T-helper 2 cell (primary cell): ENCODE measurements at regions not wholly inside any gene's neighbourhood (a gene's known extent, or its start where the extent isn't known, plus 50 kb on each side); places are given as distances from the start of the nearest gene placed in this dataset.

Experiments
- DNase-seq, 5 experiments: peaks; one replicate each; pipeline versions ENCODE4 v3.0.0 to v3.0.0-alpha.2; 2012 to 2022

- DNase-seq: no peak
Measured at GRCh38 chr2:52831216-52831615, 936.4 kb upstream of the CHAC2 start.

GRCh38 chr2:52828112-52828511 is 939.5 kb upstream of the CHAC2 start:
- no peak for DNase-seq

- peak in 1 of 5 experiments; percentile 6 for DNase-seq
Measured at GRCh38 chr2:52821631-52822030, 946.0 kb upstream of the CHAC2 start.

- no peak for DNase-seq
Measured at GRCh38 chr2:52818958-52819357, 948.6 kb upstream of the CHAC2 start.

- peak in 1 of 5 experiments; percentile 9 for DNase-seq
Measured at GRCh38 chr2:52810460-52810859, 957.1 kb upstream of the CHAC2 start.

GRCh38 chr2:52805901-52806410 is 961.6 kb upstream of the CHAC2 start:
- DNase-seq: peak in 1 of 5 experiments; percentile 7

- DNase-seq: no peak
Measured at GRCh38 chr2:52794581-52794980, 973.0 kb upstream of the CHAC2 start.

- DNase-seq: no peak
Measured at GRCh38 chr2:52779446-52779845, 988.2 kb upstream of the CHAC2 start.

GRCh38 chr2:52776571-52776970 is 991.0 kb upstream of the CHAC2 start:
- DNase-seq: no peak

- no peak for DNase-seq
Measured at GRCh38 chr2:52775674-52776073, 991.9 kb upstream of the CHAC2 start.

- DNase-seq: no peak
Measured at GRCh38 chr2:52765735-52766134, 1001.9 kb upstream of the CHAC2 start.

GRCh38 chr2:52749764-52750163 is 1017.8 kb upstream of the CHAC2 start:
- DNase-seq: no peak

GRCh38 chr2:52745144-52745543 is 1022.5 kb upstream of the CHAC2 start:
- no peak for DNase-seq

GRCh38 chr2:52732849-52733395 is 1034.7 kb upstream of the CHAC2 start:
- DNase-seq: no peak

GRCh38 chr2:52724585-52724984 is 1043.0 kb upstream of the CHAC2 start:
- no peak for DNase-seq

- no peak for DNase-seq
Measured at GRCh38 chr2:52717836-52718235, 1049.8 kb upstream of the CHAC2 start.

GRCh38 chr2:52710810-52711618 is 1056.6 kb upstream of the CHAC2 start:
- DNase-seq: no peak

GRCh38 chr2:52704251-52704650 is 1063.4 kb upstream of the CHAC2 start:
- no peak for DNase-seq

- DNase-seq: no peak
Measured at GRCh38 chr2:52703004-52703403, 1064.6 kb upstream of the CHAC2 start.

GRCh38 chr2:52698408-52698807 is 1069.2 kb upstream of the CHAC2 start:
- DNase-seq: no peak

- no peak for DNase-seq
Measured at GRCh38 chr2:52697690-52698089, 1069.9 kb upstream of the CHAC2 start.

- DNase-seq: no peak
Measured at GRCh38 chr2:52695731-52696130, 1071.9 kb upstream of the CHAC2 start.

- DNase-seq: no peak
Measured at GRCh38 chr2:52686935-52687334, 1080.7 kb upstream of the CHAC2 start.

- DNase-seq: no peak
Measured at GRCh38 chr2:52676056-52676455, 1091.5 kb upstream of the CHAC2 start.
